HG02759 (cell line): ENCODE measurements at regions not wholly inside any gene's neighbourhood (a gene's known extent, or its start where the extent isn't known, plus 50 kb on each side); places are given as distances from the start of the nearest gene placed in this dataset.

Experiments
- ATAC-seq: cut with Tn5 transposase; IDR thresholded peaks from one replicate; pipeline ENCODE4 v1.9.1; 2021; ENCODE audit warnings: mild to moderate bottlenecking, moderate library complexity; ENCODE audit not compliant: unreplicated experiment

GRCh38 chr12:88251798-88252197 is 109.7 kb downstream of the TMTC3 start:
- no peak for ATAC-seq

DNA sequence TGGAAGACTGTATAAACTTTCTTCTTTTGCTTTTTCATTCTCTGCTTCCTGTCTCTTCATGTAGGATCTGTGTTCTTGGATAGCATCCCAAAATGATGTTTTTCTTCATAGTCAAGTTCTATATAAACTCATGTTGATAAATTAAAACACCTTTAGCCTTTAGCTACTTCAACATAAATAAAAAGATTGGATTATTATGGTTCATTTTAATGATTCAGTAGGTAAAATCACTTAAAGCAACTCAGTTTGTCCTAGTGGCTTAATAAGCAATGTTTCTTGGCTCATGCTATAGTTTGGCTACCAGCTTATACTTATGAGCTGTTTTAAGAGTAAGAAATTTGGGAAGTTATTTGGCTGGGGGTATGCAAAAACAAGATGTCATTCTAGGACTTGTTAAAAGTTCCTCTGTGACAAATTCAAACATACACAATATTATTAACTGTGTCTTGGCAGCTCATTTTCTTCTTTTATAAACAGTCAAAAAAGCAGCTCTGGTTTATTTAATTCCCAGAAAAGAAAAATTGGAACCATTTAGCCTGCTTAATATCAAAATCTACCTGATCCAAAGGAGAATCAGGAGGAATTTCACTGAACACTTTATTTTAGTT is 111.4 kb downstream of the TMTC3 start:
- ATAC-seq, result no peak

GRCh38 chr12:88255224-88255623 is 113.1 kb downstream of the TMTC3 start:
- no peak for ATAC-seq

GRCh38 chr12:88255847-88256246 is 113.7 kb downstream of the TMTC3 start:
- ATAC-seq, result no peak

DNA sequence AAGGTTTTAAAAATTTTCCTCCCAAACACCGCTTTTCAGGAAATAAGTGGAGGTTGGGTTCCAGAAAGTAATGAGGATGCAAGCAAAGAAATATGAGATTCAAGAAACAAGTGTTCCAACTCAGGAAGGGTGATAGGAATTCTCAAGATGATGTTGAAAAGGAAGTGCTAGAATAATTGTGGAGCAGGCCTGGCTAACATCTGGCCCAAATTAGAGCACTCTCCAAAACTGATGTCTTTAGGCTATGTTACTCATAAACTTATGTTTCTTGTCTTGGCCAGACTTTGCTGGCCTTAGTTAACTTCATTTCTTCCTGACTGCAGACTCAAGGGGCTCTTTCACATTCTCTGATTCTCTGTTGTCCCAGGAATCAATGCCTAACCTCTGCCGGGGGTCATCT is 116.3 kb downstream of the TMTC3 start:
- no peak for ATAC-seq

DNA sequence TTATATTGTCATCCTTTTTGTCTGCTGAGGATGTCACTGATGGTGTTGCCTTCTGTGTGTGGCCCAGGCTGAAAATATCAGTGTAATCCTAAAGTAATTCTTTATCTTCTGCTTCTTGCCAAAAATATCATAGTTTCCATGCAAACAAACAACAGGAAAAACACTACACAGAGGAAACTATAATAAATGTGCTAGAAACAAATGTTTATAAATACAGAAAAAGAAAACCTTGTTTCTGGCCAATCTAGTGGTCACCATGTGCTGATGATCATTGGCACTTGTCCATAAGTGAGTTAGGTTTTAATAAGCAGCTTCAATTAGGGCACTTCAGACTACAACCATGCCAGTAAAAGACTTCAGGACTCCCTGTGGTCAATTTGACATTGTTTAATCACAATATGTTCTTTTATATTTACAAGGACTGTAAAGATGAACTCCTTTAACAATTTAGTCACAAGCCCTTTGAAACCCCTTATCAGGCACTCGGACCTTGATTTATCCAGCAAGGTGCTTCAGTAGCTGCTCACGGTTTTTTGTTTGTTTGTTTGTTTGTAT is 124.8 kb downstream of the TMTC3 start:
- no peak for ATAC-seq

DNA sequence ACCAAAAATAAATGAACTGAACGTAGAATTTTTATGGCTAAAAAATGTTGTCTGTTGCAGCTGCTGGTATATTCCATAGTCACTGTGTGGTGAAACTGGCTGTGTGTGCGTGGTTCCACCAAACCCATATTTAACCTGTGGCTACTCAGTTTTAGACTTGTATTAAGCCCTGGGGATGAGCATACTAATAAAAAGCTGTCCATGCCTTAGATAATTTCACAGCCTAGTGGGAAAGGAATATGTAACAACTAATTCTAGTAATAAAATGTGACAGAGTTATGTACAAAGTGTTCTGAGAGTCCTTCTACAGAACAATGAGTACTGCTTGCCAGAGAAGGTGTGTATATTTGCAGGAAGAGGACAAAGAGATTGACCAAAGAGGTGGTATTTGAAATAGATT is 125.5 kb downstream of the TMTC3 start:
- ATAC-seq, result no peak

- no peak for ATAC-seq
These were observed 130.3 kb downstream of the TMTC3 start for GRCh38 chr12:88272456-88272855.

DNA sequence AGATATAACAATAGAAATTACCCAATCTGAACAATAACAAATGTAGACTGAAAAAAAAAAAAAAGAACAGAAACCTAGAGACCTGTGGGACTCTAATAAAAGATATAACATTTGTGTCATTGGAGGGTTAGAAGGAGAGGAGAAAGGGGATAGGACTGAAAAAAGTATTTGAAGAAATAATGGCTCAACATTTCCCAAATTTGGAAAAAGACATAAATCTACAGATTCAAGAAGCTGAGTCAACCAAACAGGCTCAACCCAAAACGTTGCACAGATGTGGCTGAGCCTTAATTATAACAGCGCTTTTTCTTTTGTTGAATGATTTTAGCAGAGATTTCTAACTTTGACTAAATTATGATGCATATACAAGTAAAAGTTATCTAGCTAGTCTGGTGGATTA is 131.3 kb downstream of the TMTC3 start:
- no peak for ATAC-seq

GRCh38 chr12:88273875-88274274 is 131.8 kb downstream of the TMTC3 start:
- ATAC-seq, result no peak

DNA sequence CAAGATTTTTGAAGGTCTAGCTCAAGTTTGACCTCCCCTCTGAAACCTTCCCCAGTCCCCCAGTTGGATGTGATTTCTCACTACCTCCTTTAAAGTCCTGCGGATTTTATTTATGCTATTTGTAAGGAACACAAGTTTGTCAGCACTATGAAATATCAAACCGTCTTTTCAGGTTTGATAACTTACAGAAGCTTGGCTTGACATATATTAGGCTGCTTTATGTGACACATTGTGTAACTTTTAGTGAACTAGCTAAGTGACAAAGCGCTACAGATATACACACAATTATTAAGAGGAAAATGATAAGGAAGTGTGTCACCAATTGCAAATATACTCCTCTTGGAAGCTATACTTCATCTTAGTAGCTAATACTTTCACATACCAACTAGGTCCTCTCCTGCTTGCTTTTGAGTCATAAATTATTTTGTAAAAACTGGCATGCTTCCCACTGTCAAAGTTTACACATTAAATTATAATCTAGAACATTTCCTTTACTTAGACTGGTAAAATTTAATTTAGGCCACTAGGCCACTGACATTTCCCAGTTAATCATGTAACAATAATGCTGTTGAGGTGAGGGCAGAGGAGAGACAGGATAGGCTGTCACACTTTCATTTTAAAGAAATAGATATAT is 149.5 kb downstream of the TMTC3 start:
- no peak for ATAC-seq

DNA sequence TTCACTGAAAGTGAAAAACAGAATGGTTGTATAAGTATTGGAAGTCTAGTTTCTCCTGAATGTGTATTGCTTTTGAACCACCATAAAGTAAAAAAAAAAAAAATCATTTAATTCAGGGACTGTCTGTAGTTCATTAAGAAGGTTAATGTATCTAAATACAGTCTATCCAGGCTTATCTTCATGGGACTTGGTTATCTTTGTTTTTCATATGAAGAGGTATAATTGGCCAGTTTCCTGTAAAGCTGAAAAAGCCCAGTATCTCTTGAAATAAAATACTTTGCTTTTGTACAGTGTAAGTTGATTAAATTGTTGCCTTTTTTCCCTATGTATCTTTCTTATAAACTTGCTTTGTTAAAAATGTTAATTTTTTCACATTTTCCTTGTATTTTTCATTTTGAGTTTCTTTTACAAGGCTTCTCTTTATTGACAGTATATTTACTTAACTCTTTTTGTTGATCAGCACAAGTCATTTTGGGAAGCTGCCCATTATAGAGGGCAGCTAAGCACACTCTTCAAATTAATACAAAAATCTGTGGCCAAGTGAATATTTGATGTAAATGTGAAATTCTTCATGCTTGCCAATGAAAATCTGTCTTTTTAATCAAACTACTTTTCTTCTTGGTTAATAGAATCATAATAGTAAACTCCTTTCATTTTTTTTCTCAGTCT is 156.0 kb downstream of the TMTC3 start:
- no peak for ATAC-seq

GRCh38 chr12:88298761-88299242 is 156.7 kb downstream of the TMTC3 start:
- peak; percentile 33 for ATAC-seq

- peak; percentile 94 for ATAC-seq
These were observed 157.5 kb downstream of the TMTC3 start for GRCh38 chr12:88299567-88300101.

DNA sequence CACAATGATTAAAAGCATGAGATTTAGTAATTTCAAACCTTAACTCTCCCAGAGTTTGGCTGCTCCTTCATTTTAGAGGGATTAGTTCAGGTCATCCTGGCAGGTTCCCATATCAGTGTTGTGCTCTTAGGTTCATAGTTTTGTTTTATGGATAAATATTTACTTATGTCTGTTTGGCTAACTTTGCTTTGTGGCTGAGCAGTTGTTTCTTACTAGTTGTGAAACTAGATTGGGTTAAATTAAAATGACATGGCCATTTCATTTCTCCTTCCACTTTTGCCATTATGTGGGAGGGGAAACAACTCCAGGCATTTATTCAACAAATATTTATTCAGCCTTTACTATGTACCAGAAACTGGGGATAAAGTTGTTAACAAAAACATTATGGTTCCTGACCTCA is 158.8 kb downstream of the TMTC3 start:
- ATAC-seq, result no peak

- ATAC-seq, result no peak
These were observed 161.2 kb downstream of the TMTC3 start for GRCh38 chr12:88303335-88303734.

DNA sequence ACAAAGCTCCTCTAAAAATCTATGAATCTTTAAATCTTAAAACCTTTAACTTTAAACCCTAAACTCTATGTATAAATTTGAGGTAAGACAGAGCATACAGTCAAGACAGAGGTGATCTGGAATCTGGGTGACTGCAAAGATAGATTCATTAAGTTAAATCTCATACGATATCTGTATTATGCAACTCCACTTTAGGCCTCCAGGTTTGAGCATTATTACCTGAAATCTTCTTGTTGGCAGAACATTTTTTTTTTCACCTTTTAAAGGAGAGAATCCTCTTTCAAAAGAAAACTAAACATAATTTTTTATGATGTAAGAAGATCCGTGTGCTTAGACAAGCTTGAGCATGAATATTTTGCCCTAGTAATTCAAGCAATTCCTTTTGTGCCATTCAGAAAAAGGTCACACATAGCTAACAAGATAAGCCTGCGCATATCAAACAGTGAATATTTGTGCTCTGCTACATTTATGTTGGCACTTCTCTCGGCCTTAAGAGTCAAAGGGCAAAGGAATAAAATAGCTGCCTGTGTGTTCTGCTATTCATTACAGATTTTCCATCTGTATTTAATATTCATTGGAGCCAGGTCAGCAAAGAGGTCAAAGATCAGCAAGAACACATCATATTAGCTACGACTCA is 163.3 kb downstream of the TMTC3 start:
- no peak for ATAC-seq

DNA sequence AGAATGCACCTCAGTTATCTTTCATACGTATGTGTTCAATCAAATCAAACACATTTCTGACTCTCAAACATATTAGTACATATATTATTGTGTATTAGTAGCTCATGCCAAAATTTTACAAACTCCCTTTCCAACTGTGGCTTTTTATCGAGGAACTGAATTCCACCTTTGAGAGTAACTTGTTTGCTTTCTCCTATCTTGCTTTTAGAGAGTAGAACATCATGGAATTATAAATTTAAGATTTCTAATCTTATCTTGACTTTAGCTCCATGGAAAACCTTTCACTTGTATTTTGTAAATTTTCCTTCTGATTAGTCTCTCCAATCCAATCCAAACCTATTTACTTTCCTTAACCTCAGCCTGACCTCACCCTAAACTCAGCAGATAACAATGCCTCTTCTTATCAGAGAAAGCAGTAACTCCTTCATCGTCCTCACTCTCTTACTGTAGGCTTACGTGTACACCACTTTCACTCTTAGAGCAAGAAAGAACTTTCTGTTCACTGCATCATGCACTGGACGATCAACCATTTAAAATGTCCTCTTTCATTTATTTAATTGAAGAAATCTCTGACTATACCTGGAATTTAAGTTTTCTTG is 164.5 kb downstream of the TMTC3 start:
- no peak for ATAC-seq

- ATAC-seq, result no peak
These were observed 165.9 kb downstream of the TMTC3 start for GRCh38 chr12:88307961-88308360.

GRCh38 chr12:88308825-88309224 is 166.7 kb downstream of the TMTC3 start:
- no peak for ATAC-seq

DNA sequence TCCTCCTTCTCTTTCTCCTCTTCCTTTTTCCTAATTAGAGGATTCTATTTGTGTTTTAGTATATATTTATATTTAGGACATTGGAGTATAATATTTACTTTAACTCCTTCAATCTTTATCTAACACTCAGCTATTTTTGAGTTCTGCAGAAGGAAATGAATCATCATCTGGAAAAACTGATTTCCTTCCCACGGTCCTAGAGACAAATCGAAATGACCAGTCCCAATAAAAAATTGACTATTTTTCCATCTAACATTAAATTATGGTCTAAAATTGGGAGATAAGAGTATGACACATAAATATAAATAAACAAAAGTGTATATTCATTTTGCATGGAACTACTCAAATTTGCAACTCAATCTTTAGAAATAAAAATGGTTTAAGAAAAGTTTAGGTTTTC is 167.4 kb downstream of the TMTC3 start:
- no peak for ATAC-seq
